ENCODE measurements at regions not wholly inside any gene's neighbourhood (a gene's known extent, or its start where the extent isn't known, plus 50 kb on each side); places are given as distances from the start of the nearest gene placed in this dataset.
"Not testable (repeated sequence)": the region's sequence is repeated elsewhere in the genome, so short reads cannot be mapped to it uniquely, and the experiment has no call there.

- no peak overlapping the region for H3K27ac Mint-ChIP-seq
- DNase-seq, result no peak
- peaks cover 2 to 19% (median 6%) of the 10 kb centered on the region in 6 donors for H3K9me3 Mint-ChIP-seq
- H3K4me3 Mint-ChIP-seq, result no peak overlapping the region
- no peaks in the 10 kb centered on the region for H3K4me1 Mint-ChIP-seq
- peaks cover 0 to 2% (median 0%) of the 10 kb centered on the region in 3 donors for H3K27me3 Mint-ChIP-seq (ENCODE audit: low read depth in 3 of 3)
- H3K36me3 Mint-ChIP-seq, result no peaks in the 10 kb centered on the region
Observed at GRCh38 chr4:95779447-95779846, 60.4 kb upstream of the PDHA2 start.

DNA sequence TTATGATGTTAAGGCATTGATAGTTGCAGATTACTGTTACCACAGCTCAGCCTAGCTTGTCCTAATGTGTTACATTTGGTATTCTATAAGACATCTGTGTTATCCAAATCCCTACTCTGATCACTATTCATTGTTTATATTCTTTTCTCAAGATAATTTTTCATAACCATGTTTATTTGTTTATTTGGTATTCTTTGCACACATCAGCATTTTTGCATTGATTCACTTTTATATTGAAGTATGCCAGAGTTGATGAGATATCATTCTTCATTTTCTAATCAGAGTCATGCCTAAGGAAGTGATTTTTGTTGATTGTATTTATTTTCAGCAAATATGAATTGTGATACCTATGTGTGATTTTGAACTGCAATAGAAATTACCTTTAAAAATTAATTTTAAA, 61.2 kb upstream of the PDHA2 start:
- peaks cover 2 to 19% (median 6%) of the 10 kb centered on the region in 6 donors for H3K9me3 Mint-ChIP-seq
- H3K36me3 Mint-ChIP-seq, result no peaks in the 10 kb centered on the region
- DNase-seq, result no peak
- peaks cover 0 to 2% (median 0%) of the 10 kb centered on the region in 3 donors for H3K27me3 Mint-ChIP-seq (ENCODE audit: low read depth in 3 of 3)
- no peak overlapping the region for H3K27ac Mint-ChIP-seq
- no peaks in the 10 kb centered on the region for H3K4me1 Mint-ChIP-seq
- H3K4me3 Mint-ChIP-seq, result no peak overlapping the region

- H3K27ac Mint-ChIP-seq; H3K27me3 Mint-ChIP-seq (ENCODE audit: low read depth in 3 of 3); H3K4me3 Mint-ChIP-seq; H3K36me3 Mint-ChIP-seq; H3K4me1 Mint-ChIP-seq; DNase-seq: not testable (repeated sequence)
- peaks cover 4 to 16% (median 11%) of the 10 kb centered on the region in 6 donors for H3K9me3 Mint-ChIP-seq
Observed at GRCh38 chr4:95770605-95771004, 69.3 kb upstream of the PDHA2 start.

DNA sequence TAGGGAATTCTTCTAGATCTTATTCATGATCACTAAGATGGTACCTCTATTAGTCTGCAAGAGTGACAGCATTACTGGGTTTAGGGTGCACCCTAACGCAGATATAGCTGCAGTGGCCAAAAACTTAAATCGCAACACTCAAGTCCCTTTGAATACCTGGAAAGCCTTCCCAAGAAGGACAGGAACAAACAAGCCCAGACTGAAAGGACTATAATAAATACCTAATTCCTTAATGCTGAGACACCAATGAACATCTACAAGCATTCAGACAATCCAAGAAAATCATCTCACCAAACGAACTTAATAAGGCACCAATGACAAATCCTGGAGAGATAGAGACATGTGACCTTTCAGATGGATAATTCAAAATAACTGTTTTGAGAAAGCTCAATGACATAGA, 74.9 kb upstream of the PDHA2 start:
- DNase-seq, result no peak
- Mint-ChIP-seq H3K36me3 (no peaks in the 10 kb centered on the region), H3K9me3 (peaks cover 3 to 15% (median 9%) of the 10 kb centered on the region in 6 donors), H3K27me3 (ENCODE audit: low read depth in 3 of 3) (peaks cover 0 to 4% (median 0%) of the 10 kb centered on the region in 3 donors), H3K27ac (no peak overlapping the region), H3K4me1 (peaks cover 0 to 2% of the 10 kb centered on the region in 2 donors), H3K4me3 (no peak overlapping the region)

- Mint-ChIP-seq H3K27me3 (ENCODE audit: low read depth in 3 of 3) (peaks cover 0 to 1% (median 0%) of the 10 kb centered on the region in 3 donors), H3K36me3 (no peaks in the 10 kb centered on the region), H3K4me3 (no peak overlapping the region), H3K9me3 (peaks cover 1 to 13% (median 8%) of the 10 kb centered on the region in 6 donors), H3K4me1 (peaks cover 15 to 24% of the 10 kb centered on the region in 2 donors), H3K27ac (no peak overlapping the region)
- DNase-seq, result no peak
Observed at GRCh38 chr4:95761871-95762270, 78.0 kb upstream of the PDHA2 start.

GRCh38 chr4:95761426-95761825, 78.5 kb upstream of the PDHA2 start:
- Mint-ChIP-seq H3K27me3 (ENCODE audit: low read depth in 3 of 3) (peaks cover 0 to 1% (median 0%) of the 10 kb centered on the region in 3 donors), H3K4me3 (no peak overlapping the region), H3K4me1 (peaks cover 15 to 24% of the 10 kb centered on the region in 2 donors), H3K27ac (no peak overlapping the region), H3K9me3 (peaks cover 1 to 12% (median 7%) of the 10 kb centered on the region in 6 donors), H3K36me3 (no peaks in the 10 kb centered on the region)
- no peak for DNase-seq

- not testable (repeated sequence) for H3K27me3 Mint-ChIP-seq (ENCODE audit: low read depth in 3 of 3); H3K36me3 Mint-ChIP-seq; H3K27ac Mint-ChIP-seq; H3K4me3 Mint-ChIP-seq; DNase-seq
- peaks cover 15 to 24% of the 10 kb centered on the region in 2 donors for H3K4me1 Mint-ChIP-seq
- peaks cover 1 to 12% (median 4%) of the 10 kb centered on the region in 6 donors for H3K9me3 Mint-ChIP-seq
Observed at GRCh38 chr4:95760646-95761045, 79.2 kb upstream of the PDHA2 start.

GRCh38 chr4:95758001-95758400, 81.9 kb upstream of the PDHA2 start:
- H3K4me1 Mint-ChIP-seq, result peaks cover 15 to 24% of the 10 kb centered on the region in 2 donors
- DNase-seq, result peak in 1 of 3 donors; percentile 10
- H3K9me3 Mint-ChIP-seq, result peaks cover 0 to 7% (median 0%) of the 10 kb centered on the region in 6 donors
- peak overlapping the region in 1 of 6 donors; percentile 49 for H3K27ac Mint-ChIP-seq
- H3K4me3 Mint-ChIP-seq, result peak overlapping the region; percentile 23 to 68 (median 47)
- H3K27me3 Mint-ChIP-seq (ENCODE audit: low read depth in 3 of 3), result peaks cover 0 to 1% (median 0%) of the 10 kb centered on the region in 3 donors
- H3K36me3 Mint-ChIP-seq, result peaks cover 0 to 4% (median 0%) of the 10 kb centered on the region in 3 donors

DNA sequence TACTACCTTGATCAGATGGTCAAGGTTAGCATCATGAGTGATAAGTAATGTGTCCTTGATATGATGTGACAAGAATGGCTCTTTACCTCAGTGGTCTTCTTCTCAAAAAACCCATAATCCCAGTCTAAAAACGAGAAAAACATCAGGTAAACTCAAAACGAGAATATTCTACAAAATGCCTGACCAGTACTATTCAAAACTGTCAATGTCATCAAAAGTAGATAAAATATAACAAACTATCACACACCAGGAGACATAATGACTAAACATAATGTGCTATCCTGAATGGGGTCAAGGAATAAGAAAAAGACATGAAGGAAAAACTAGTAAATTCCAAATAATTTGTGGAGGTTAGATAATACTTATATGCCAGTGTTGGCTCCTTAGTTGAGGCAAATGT, 85.2 kb upstream of the PDHA2 start:
- no peak overlapping the region for H3K27ac Mint-ChIP-seq
- DNase-seq, result no peak
- peaks cover 12 to 19% of the 10 kb centered on the region in 2 donors for H3K4me1 Mint-ChIP-seq
- no peak overlapping the region for H3K4me3 Mint-ChIP-seq
- peaks cover 0 to 3% (median 0%) of the 10 kb centered on the region in 3 donors for H3K27me3 Mint-ChIP-seq (ENCODE audit: low read depth in 3 of 3)
- H3K36me3 Mint-ChIP-seq, result peaks cover 0 to 4% (median 0%) of the 10 kb centered on the region in 3 donors
- peaks cover 0 to 7% (median 3%) of the 10 kb centered on the region in 6 donors for H3K9me3 Mint-ChIP-seq

DNA sequence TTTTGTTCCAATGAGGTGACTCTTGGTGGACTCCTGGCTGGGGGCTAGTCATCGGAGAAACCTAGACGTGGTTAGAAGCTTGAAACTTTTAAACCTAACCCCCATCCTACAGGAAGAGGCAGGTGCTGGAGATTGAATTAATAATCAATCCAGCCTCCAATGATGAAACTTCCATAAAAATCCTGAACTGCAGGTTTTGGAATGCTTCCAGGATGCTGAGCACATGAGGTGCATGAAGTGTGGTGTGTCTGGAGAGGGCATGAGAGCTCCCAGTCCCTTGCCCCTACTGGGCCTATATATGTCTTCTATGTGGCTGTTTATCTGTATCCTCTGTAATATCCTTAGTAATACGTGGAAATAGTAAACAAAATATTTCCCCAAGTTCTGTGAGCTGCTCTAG, 90.7 kb upstream of the PDHA2 start:
- DNase-seq, result no peak
- Mint-ChIP-seq H3K4me1 (no peaks in the 10 kb centered on the region), H3K4me3 (no peak overlapping the region), H3K27ac (no peak overlapping the region), H3K36me3 (peaks cover 0 to 4% (median 0%) of the 10 kb centered on the region in 3 donors), H3K9me3 (peaks cover 0 to 9% (median 3%) of the 10 kb centered on the region in 6 donors), H3K27me3 (ENCODE audit: low read depth in 3 of 3) (peaks cover 0 to 3% (median 1%) of the 10 kb centered on the region in 3 donors)

DNA sequence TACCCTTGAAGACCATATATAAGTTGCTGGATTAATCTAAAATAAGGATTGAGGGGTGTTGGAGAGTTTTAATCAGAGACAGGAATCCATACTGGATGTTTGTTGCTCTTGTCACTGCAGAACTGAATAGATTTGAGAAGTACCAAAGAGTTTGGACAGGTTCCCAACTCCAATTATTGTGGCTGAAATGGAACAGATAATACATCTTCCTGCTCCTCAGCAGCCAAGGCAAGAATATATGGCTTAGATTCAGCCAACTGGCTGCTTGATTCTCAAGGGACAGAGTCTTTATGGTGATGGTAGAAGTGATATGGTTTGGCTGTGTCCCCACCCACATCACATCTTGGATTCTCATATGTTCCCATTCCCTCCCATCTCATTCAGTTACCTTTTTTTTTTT, 97.0 kb upstream of the PDHA2 start:
- Mint-ChIP-seq H3K4me1 (no peaks in the 10 kb centered on the region), H3K4me3 (no peak overlapping the region), H3K27me3 (ENCODE audit: low read depth in 3 of 3) (peaks cover 0 to 1% (median 0%) of the 10 kb centered on the region in 3 donors), H3K9me3 (peaks cover 7 to 18% (median 11%) of the 10 kb centered on the region in 6 donors), H3K27ac (no peak overlapping the region), H3K36me3 (peaks cover 0 to 2% (median 0%) of the 10 kb centered on the region in 3 donors)
- no peak for DNase-seq

- Mint-ChIP-seq H3K36me3 (peaks cover 0 to 2% (median 0%) of the 10 kb centered on the region in 3 donors), H3K4me1 (no peaks in the 10 kb centered on the region), H3K4me3 (no peak overlapping the region), H3K27me3 (ENCODE audit: low read depth in 3 of 3) (peaks cover 0 to 1% (median 0%) of the 10 kb centered on the region in 3 donors), H3K9me3 (peaks cover 7 to 18% (median 11%) of the 10 kb centered on the region in 6 donors), H3K27ac (no peak overlapping the region)
- DNase-seq, result no peak
Observed at GRCh38 chr4:95742179-95742578, 97.7 kb upstream of the PDHA2 start.

DNA sequence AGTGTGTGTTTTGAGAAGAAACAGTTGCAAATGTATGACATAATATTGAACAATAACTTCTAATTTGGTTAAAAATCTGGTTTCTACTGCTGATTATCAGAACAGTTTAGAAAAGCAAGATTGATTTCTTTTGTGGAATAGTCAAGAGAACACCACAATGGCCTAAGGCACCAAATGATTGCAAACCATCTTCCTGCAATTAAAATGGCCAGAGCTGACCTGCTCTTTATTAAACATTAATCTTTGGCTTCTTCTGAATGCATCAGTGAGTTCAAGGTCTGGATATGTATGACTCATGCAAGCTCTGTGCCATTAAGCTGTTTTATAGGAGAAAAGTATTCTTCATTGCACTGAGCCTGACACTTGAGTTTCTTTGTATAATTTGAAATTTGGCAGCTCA, 107.8 kb upstream of the PDHA2 start:
- no peaks in the 10 kb centered on the region for H3K4me1 Mint-ChIP-seq
- no peak overlapping the region for H3K27ac Mint-ChIP-seq
- peaks cover 2 to 17% (median 8%) of the 10 kb centered on the region in 6 donors for H3K9me3 Mint-ChIP-seq
- peaks cover 0 to 5% (median 0%) of the 10 kb centered on the region in 3 donors for H3K27me3 Mint-ChIP-seq (ENCODE audit: low read depth in 3 of 3)
- no peak for DNase-seq
- no peak overlapping the region for H3K4me3 Mint-ChIP-seq
- no peaks in the 10 kb centered on the region for H3K36me3 Mint-ChIP-seq

- Mint-ChIP-seq H3K27ac (no peak overlapping the region), H3K4me1 (no peaks in the 10 kb centered on the region), H3K9me3 (peaks cover under 1 to 15% (median 5%) of the 10 kb centered on the region in 6 donors), H3K27me3 (ENCODE audit: low read depth in 3 of 3) (peaks cover 0 to 4% (median 0%) of the 10 kb centered on the region in 3 donors), H3K36me3 (no peaks in the 10 kb centered on the region), H3K4me3 (no peak overlapping the region)
- no peak for DNase-seq
Observed at GRCh38 chr4:95729596-95729995, 110.3 kb upstream of the PDHA2 start.

- no peak for DNase-seq
- no peak overlapping the region for H3K4me3 Mint-ChIP-seq
Observed at GRCh38 chr4:95728145-95728544, 111.7 kb upstream of the PDHA2 start.

More at GRCh38 chr4:95728145-95728544, 111.7 kb upstream of the PDHA2 start:
- Mint-ChIP-seq H3K9me3 (peaks cover 0 to 20% (median 3%) of the 10 kb centered on the region in 6 donors), H3K27ac (no peak overlapping the region), H3K4me1 (no peaks in the 10 kb centered on the region), H3K27me3 (ENCODE audit: low read depth in 3 of 3) (peaks cover 0 to 4% (median 0%) of the 10 kb centered on the region in 3 donors), H3K36me3 (no peaks in the 10 kb centered on the region)

All from immature natural killer cell (primary cell).